HEK293 (cell line): ENCODE measurements at regions not wholly inside any gene's neighbourhood (a gene's known extent, or its start where the extent isn't known, plus 50 kb on each side); places are given as distances from the start of the nearest gene placed in this dataset.

Source experiments
- CTCF ChIA-PET: fragments of 350-600 bp; formaldehyde crosslinking; extraction: SDS; loops from one replicate; lab custom pipeline; 2021; ENCODE audit warnings: antibody characterized with exemption; lab: Yijun Ruan, JAX
- POLR2A ChIA-PET: fragments of 300-600 bp; formaldehyde crosslinking; extraction: SDS; loops from one replicate; lab custom pipeline; 2020; ENCODE audit warnings: antibody characterized with exemption, inconsistent platforms; lab: Yijun Ruan, JAX
- H3K27ac ChIP-seq: fragments of 200-500 bp; sonication (Bioruptor generic); 2 replicates; pipeline ENCODE4 v1.5.1; 2014; ENCODE audit warnings: low read depth, low read length, control low read depth, inconsistent platforms; ENCODE audit errors: extremely low read depth
- H3K36me3 ChIP-seq, 2 experiments: fragments of 200-500 bp in 1 of 2; sonication (Bioruptor generic) in 1 of 2; 1 replicate in 1 of 2; 2 replicates in 1 of 2; pipeline ENCODE4 v1.5.1; 2014 to 2017; ENCODE audit warnings: inconsistent platforms in 2 of 2, low read length in 2 of 2; ENCODE audit not compliant: control insufficient read depth in 2 of 2, insufficient read depth in 1 of 2
- H3K4me1 ChIP-seq: fragments of 200-500 bp; sonication (Bioruptor generic); 2 replicates; pipeline ENCODE4 v1.5.1; 2014; ENCODE audit warnings: mild to moderate bottlenecking, low read length, inconsistent platforms; ENCODE audit not compliant: control insufficient read depth, insufficient read depth
- H3K4me3 ChIP-seq: 2 replicates; pipeline ENCODE4 v1.5.1; 2011; ENCODE audit warnings: low read depth, mild to moderate bottlenecking, control low read depth, low read length, moderate library complexity
- H3K9me3 ChIP-seq: fragments of 200-500 bp; sonication (Bioruptor generic); 2 replicates; pipeline ENCODE4 v1.5.1; 2014; ENCODE audit warnings: low read depth, low read length, inconsistent platforms; ENCODE audit not compliant: control insufficient read depth, insufficient read depth
- KLF10 ChIP-seq: fragments of 450-650 bp; IDR thresholded peaks from 2 replicates; pipeline ENCODE4 v1.5.1; 2018; ENCODE audit warnings: missing biosample characterization, mild to moderate bottlenecking, missing genetic modification characterization
- REPIN1 ChIP-seq: fragments of 450-650 bp; formaldehyde crosslinking; IDR thresholded peaks from 2 replicates; pipeline ENCODE4 v1.5.1; 2017; ENCODE audit warnings: missing biosample characterization, missing genetic modification characterization, low read depth
- SP7 ChIP-seq: fragments of 450-650 bp; formaldehyde crosslinking; IDR thresholded peaks from 2 replicates; pipeline ENCODE4 v1.5.1; 2016; ENCODE audit warnings: missing biosample characterization, missing genetic modification characterization
- ZBTB1 ChIP-seq: fragments of 450-650 bp; formaldehyde crosslinking; IDR thresholded peaks from 2 replicates; pipeline ENCODE4 v1.5.1; 2016; ENCODE audit warnings: missing biosample characterization, missing genetic modification characterization
- ZBTB21 ChIP-seq: fragments of 450-650 bp; formaldehyde crosslinking; IDR thresholded peaks from 2 replicates; pipeline ENCODE4 v1.5.1; 2017; ENCODE audit warnings: missing biosample characterization, missing genetic modification characterization
- ZFP41 ChIP-seq: fragments of 450-650 bp; formaldehyde crosslinking; IDR thresholded peaks from 2 replicates; pipeline ENCODE4 v1.5.1; 2016; ENCODE audit warnings: missing biosample characterization, missing genetic modification characterization, borderline replicate concordance
- ZNF146 ChIP-seq: fragments of 450-650 bp; formaldehyde crosslinking; IDR thresholded peaks from 2 replicates; pipeline ENCODE4 v1.5.1; 2016; ENCODE audit warnings: missing biosample characterization, missing genetic modification characterization
- ZNF274 ChIP-seq, 2 experiments: fragments of 200-500 bp in 1 of 2; fragments of 450-650 bp in 1 of 2; sonication (Bioruptor generic) in 1 of 2; formaldehyde crosslinking in 1 of 2; IDR thresholded peaks; 2 replicates each; pipeline versions ENCODE4 v1.5.1 to v1.6.1; 2014 to 2016; ENCODE audit warnings: borderline replicate concordance in 1 of 2, inconsistent platforms in 1 of 2, low read length in 1 of 2, missing biosample characterization in 1 of 2, missing genetic modification characterization in 1 of 2
- ZNF311 ChIP-seq: fragments of 450-650 bp; formaldehyde crosslinking; IDR thresholded peaks from 2 replicates; pipeline ENCODE4 v1.5.1; 2017; ENCODE audit warnings: missing biosample characterization, missing genetic modification characterization, borderline replicate concordance
- ZNF335 ChIP-seq: fragments of 450-650 bp; formaldehyde crosslinking; conservative IDR thresholded peaks from 2 replicates; pipeline ENCODE4 v1.5.1; 2016; ENCODE audit warnings: missing biosample characterization, missing genetic modification characterization
- ZNF362 ChIP-seq: fragments of 450-650 bp; formaldehyde crosslinking; IDR thresholded peaks from 2 replicates; pipeline ENCODE4 v1.5.1; 2016; ENCODE audit warnings: missing biosample characterization, missing genetic modification characterization
- ZNF394 ChIP-seq: fragments of 450-650 bp; formaldehyde crosslinking; IDR thresholded peaks from 2 replicates; pipeline ENCODE4 v1.5.1; 2016; ENCODE audit warnings: missing biosample characterization, missing genetic modification characterization, mild to moderate bottlenecking, moderate library complexity, borderline replicate concordance
- ZNF548 ChIP-seq: fragments of 450-650 bp; formaldehyde crosslinking; IDR thresholded peaks from 2 replicates; pipeline ENCODE4 v1.5.1; 2016; ENCODE audit warnings: missing biosample characterization, missing genetic modification characterization
- ZNF585B ChIP-seq: fragments of 450-650 bp; formaldehyde crosslinking; IDR thresholded peaks from 2 replicates; pipeline ENCODE4 v1.5.1; 2016; ENCODE audit warnings: missing biosample characterization, missing genetic modification characterization
- ZNF639 ChIP-seq: fragments of 450-650 bp; formaldehyde crosslinking; IDR thresholded peaks from 2 replicates; pipeline ENCODE4 v1.5.1; 2016; ENCODE audit warnings: missing biosample characterization, missing genetic modification characterization
- ZNF747 ChIP-seq: fragments of 450-650 bp; formaldehyde crosslinking; IDR thresholded peaks from 2 replicates; pipeline ENCODE4 v1.5.1; 2016; ENCODE audit warnings: missing biosample characterization, missing genetic modification characterization
- ZNF785 ChIP-seq: fragments of 450-650 bp; formaldehyde crosslinking; IDR thresholded peaks from 2 replicates; pipeline ENCODE4 v1.5.1; 2016; ENCODE audit warnings: missing biosample characterization, missing genetic modification characterization
- TF ChIP-seq, protein P1 (sequence below): fragments of 450-650 bp; formaldehyde crosslinking; conservative IDR thresholded peaks from 2 replicates; pipeline ENCODE4 v1.5.1; 2016; ENCODE audit warnings: low read depth, missing biosample characterization, missing genetic modification characterization
- TF ChIP-seq, protein P2 (sequence below): fragments of 450-650 bp; formaldehyde crosslinking; IDR thresholded peaks from 2 replicates; pipeline ENCODE4 v1.5.1; 2016; ENCODE audit warnings: missing biosample characterization, missing genetic modification characterization
- TF ChIP-seq, protein P3 (sequence below): fragments of 450-650 bp; formaldehyde crosslinking; IDR thresholded peaks from 2 replicates; pipeline ENCODE4 v1.5.1; 2016; ENCODE audit warnings: missing biosample characterization, missing genetic modification characterization

DNA sequence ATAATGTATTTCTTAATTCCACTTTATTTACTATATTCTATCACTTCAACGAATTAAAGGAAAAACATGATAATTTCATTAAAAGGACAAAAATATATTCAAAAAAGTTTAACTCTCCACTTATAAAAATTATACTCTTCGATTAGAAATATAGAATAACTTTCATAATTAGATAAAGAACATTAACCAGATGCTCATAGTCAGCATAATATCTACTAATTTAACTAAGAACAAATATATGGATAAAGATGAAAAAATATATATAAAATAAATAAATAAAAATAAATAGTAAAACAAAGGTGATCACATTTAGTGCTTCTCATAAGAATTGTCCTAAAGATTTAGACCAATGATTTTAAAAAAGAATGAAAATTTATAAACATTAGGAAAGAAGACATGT, 1065.2 kb upstream of the CNTN5 start (continued):
- TF ChIP-seq ZNF274 (IDR thresholded peaks at IDR 0.05; ENCODE audit: low read length) (no peak), ZNF274 (tag by site-specific recombination; IDR thresholded peaks at IDR 0.05; ENCODE audit: borderline replicate concordance) (no peak), ZBTB1 (tag by site-specific recombination) (no peak), REPIN1 (tag by site-specific recombination) (no peak), ZNF585B (tag by site-specific recombination) (no peak), ZNF785 (tag by site-specific recombination) (no peak)
- TF ChIP-seq, protein P1, sequence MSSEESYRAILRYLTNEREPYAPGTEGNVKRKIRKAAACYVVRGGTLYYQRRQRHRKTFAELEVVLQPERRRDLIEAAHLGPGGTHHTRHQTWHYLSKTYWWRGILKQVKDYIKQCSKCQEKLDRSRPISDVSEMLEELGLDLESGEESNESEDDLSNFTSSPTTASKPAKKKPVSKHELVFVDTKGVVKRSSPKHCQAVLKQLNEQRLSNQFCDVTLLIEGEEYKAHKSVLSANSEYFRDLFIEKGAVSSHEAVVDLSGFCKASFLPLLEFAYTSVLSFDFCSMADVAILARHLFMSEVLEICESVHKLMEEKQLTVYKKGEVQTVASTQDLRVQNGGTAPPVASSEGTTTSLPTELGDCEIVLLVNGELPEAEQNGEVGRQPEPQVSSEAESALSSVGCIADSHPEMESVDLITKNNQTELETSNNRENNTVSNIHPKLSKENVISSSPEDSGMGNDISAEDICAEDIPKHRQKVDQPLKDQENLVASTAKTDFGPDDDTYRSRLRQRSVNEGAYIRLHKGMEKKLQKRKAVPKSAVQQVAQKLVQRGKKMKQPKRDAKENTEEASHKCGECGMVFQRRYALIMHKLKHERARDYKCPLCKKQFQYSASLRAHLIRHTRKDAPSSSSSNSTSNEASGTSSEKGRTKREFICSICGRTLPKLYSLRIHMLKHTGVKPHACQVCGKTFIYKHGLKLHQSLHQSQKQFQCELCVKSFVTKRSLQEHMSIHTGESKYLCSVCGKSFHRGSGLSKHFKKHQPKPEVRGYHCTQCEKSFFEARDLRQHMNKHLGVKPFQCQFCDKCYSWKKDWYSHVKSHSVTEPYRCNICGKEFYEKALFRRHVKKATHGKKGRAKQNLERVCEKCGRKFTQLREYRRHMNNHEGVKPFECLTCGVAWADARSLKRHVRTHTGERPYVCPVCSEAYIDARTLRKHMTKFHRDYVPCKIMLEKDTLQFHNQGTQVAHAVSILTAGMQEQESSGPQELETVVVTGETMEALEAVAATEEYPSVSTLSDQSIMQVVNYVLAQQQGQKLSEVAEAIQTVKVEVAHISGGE (tag by site-specific recombination): no peak
- TF ChIP-seq, protein P2, sequence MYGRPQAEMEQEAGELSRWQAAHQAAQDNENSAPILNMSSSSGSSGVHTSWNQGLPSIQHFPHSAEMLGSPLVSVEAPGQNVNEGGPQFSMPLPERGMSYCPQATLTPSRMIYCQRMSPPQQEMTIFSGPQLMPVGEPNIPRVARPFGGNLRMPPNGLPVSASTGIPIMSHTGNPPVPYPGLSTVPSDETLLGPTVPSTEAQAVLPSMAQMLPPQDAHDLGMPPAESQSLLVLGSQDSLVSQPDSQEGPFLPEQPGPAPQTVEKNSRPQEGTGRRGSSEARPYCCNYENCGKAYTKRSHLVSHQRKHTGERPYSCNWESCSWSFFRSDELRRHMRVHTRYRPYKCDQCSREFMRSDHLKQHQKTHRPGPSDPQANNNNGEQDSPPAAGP (tag by site-specific recombination): no peak

DNA sequence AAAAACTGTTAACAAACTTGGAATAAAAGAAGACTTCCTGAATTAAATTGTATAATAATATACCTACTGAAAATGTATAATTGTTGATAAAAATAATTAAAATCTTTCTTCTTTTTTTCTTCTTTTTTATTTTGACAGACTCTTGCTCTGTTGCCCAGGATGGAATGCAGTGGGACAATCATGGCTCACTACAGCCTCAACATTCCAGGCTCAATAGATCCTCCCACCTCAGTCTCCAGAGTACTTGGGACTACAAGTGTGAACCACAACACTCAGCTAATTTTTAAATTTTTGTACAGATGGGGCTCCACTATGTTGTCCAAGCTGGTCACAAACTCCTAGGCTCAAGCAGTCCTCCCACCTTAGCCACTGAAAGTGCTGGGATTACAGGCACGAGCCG, 1063.8 kb upstream of the CNTN5 start:
- no peaks in the 10 kb centered on the region for H3K36me3 ChIP-seq
- no peak overlapping the region for H3K27ac ChIP-seq
- CTCF ChIA-PET: no interaction called here
- H3K4me3 ChIP-seq: no peak overlapping the region
- TF ChIP-seq, protein P3, sequence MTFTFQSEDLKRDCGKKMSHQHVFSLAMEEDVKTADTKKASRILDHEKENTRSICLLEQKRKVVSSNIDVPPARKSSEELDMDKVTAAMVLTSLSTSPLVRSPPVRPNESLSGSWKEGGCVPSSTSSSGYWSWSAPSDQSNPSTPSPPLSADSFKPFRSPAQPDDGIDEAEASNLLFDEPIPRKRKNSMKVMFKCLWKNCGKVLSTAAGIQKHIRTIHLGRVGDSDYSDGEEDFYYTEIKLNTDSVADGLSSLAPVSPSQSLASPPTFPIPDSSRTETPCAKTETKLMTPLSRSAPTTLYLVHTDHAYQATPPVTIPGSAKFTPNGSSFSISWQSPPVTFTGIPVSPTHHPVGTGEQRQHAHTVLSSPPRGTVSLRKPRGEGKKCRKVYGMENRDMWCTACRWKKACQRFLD (tag by site-specific recombination): no peak
- TF ChIP-seq ZNF747 (tag by site-specific recombination): no peak
- TF ChIP-seq ZNF394 (tag by site-specific recombination): no peak
- TF ChIP-seq ZNF639: no peak
- TF ChIP-seq SP7 (tag by site-specific recombination): no peak
- TF ChIP-seq ZNF548 (tag by site-specific recombination): no peak
- no peak for TF ChIP-seq ZNF362 (tag by site-specific recombination)
- no peak for TF ChIP-seq KLF10 (tag by site-specific recombination)
- TF ChIP-seq ZBTB21 (tag by site-specific recombination): no peak
- TF ChIP-seq ZNF311 (tag by site-specific recombination): no peak
- no peak for TF ChIP-seq ZFP41 (tag by site-specific recombination)
- no peak for TF ChIP-seq ZNF335 (tag by site-specific recombination)
- no peak for TF ChIP-seq ZNF146 (tag by site-specific recombination)
- no peaks in the 10 kb centered on the region for H3K9me3 ChIP-seq
- no peaks in the 10 kb centered on the region for H3K4me1 ChIP-seq
- POLR2A ChIA-PET: no interaction called here
